ENCODE measurements at regions not wholly inside any gene's neighbourhood (a gene's known extent, or its start where the extent isn't known, plus 50 kb on each side); places are given as distances from the start of the nearest gene placed in this dataset.

- no peaks in the 10 kb centered on the region for H3K9me3 Mint-ChIP-seq
- ATAC-seq (ENCODE audit: low read depth in 2 of 2) (no peak), DNase-seq (no peak)
- Histone ChIP-seq H3K9me3 (ENCODE audit: control insufficient read depth in 2 of 2, low read length in 2 of 2) (no peaks in the 10 kb centered on the region), H3K36me3 (ENCODE audit: control insufficient read depth, insufficient read depth, low read length) (no peaks in the 10 kb centered on the region), H3K4me1 (ENCODE audit: control insufficient read depth, insufficient read depth, low read length, poor library complexity, severe bottlenecking) (peaks cover 5% of the 10 kb centered on the region), H3K4me3 (ENCODE audit: low read depth, low read length) (no peak overlapping the region), H3K27me3 (ENCODE audit: control insufficient read depth, insufficient read depth, low read length) (no peaks in the 10 kb centered on the region), H3K27ac (ENCODE audit: insufficient read depth, low read length, poor library complexity, severe bottlenecking) (no peak overlapping the region)
- peak overlapping the region in 1 of 3 donors; percentile 69 for H3K27ac Mint-ChIP-seq
- H3K36me3 Mint-ChIP-seq = no peaks in the 10 kb centered on the region
- H3K4me1 Mint-ChIP-seq = peaks cover 9 to 17% (median 10%) of the 10 kb centered on the region in 4 donors
- H3K4me3 Mint-ChIP-seq = peak overlapping the region in 1 of 4 donors; percentile 11
- no peaks in the 10 kb centered on the region for H3K27me3 Mint-ChIP-seq
Observed at GRCh38 chr2:207473931-207474235, 55.9 kb upstream of the CREB1 start.

GRCh38 chr2:207474863-207475485 lies 54.8 kb upstream of the CREB1 start:
- Mint-ChIP-seq H3K27ac (peak overlapping the region in 1 of 3 donors; percentile 5), H3K27me3 (no peaks in the 10 kb centered on the region), H3K4me3 (no peak overlapping the region), H3K9me3 (no peaks in the 10 kb centered on the region), H3K4me1 (peaks cover 16 to 24% (median 17%) of the 10 kb centered on the region in 4 donors), H3K36me3 (no peaks in the 10 kb centered on the region)
- H3K4me1 ChIP-seq (ENCODE audit: control insufficient read depth, insufficient read depth, low read length, poor library complexity, severe bottlenecking) = peaks cover 5% of the 10 kb centered on the region
- DNase-seq (peak; percentile 20 to 66 (median 57)), ATAC-seq (ENCODE audit: low read depth in 2 of 2) (peak; percentile 41 to 50)
- no peaks in the 10 kb centered on the region for H3K27me3 ChIP-seq (ENCODE audit: control insufficient read depth, insufficient read depth, low read length)
- peak overlapping the region; percentile 55 for H3K4me3 ChIP-seq (ENCODE audit: low read depth, low read length)
- no peak overlapping the region for H3K27ac ChIP-seq (ENCODE audit: insufficient read depth, low read length, poor library complexity, severe bottlenecking)
- H3K9me3 ChIP-seq (ENCODE audit: control insufficient read depth in 2 of 2, low read length in 2 of 2) = no peaks in the 10 kb centered on the region
- no peaks in the 10 kb centered on the region for H3K36me3 ChIP-seq (ENCODE audit: control insufficient read depth, insufficient read depth, low read length)

GRCh38 chr2:207475546-207475945 lies 54.2 kb upstream of the CREB1 start:
- Mint-ChIP-seq H3K27ac (no peak overlapping the region), H3K27me3 (no peaks in the 10 kb centered on the region), H3K9me3 (no peaks in the 10 kb centered on the region), H3K4me3 (no peak overlapping the region), H3K4me1 (peaks cover 16 to 27% (median 17%) of the 10 kb centered on the region in 4 donors), H3K36me3 (no peaks in the 10 kb centered on the region)
- Histone ChIP-seq H3K4me3 (ENCODE audit: low read depth, low read length) (no peak overlapping the region), H3K4me1 (ENCODE audit: control insufficient read depth, insufficient read depth, low read length, poor library complexity, severe bottlenecking) (peaks cover 5% of the 10 kb centered on the region), H3K36me3 (ENCODE audit: control insufficient read depth, insufficient read depth, low read length) (no peaks in the 10 kb centered on the region), H3K27me3 (ENCODE audit: control insufficient read depth, insufficient read depth, low read length) (no peaks in the 10 kb centered on the region), H3K27ac (ENCODE audit: insufficient read depth, low read length, poor library complexity, severe bottlenecking) (no peak overlapping the region), H3K9me3 (ENCODE audit: control insufficient read depth in 2 of 2, low read length in 2 of 2) (no peaks in the 10 kb centered on the region)
- ATAC-seq (ENCODE audit: low read depth in 2 of 2) (no peak), DNase-seq (no peak)

GRCh38 chr2:207477896-207478295 lies 51.9 kb upstream of the CREB1 start:
- Histone ChIP-seq H3K4me1 (ENCODE audit: control insufficient read depth, insufficient read depth, low read length, poor library complexity, severe bottlenecking) (peaks cover 5% of the 10 kb centered on the region), H3K27me3 (ENCODE audit: control insufficient read depth, insufficient read depth, low read length) (no peaks in the 10 kb centered on the region), H3K9me3 (ENCODE audit: control insufficient read depth in 2 of 2, low read length in 2 of 2) (no peaks in the 10 kb centered on the region), H3K36me3 (ENCODE audit: control insufficient read depth, insufficient read depth, low read length) (no peaks in the 10 kb centered on the region), H3K27ac (ENCODE audit: insufficient read depth, low read length, poor library complexity, severe bottlenecking) (no peak overlapping the region), H3K4me3 (ENCODE audit: low read depth, low read length) (no peak overlapping the region)
- no peak for DNase-seq
- H3K9me3 Mint-ChIP-seq = peaks cover 0 to 3% (median 0%) of the 10 kb centered on the region in 7 donors
- no peak overlapping the region for H3K27ac Mint-ChIP-seq
- H3K4me1 Mint-ChIP-seq = peaks cover 31 to 51% (median 34%) of the 10 kb centered on the region in 4 donors
- H3K4me3 Mint-ChIP-seq = no peak overlapping the region
- ATAC-seq (ENCODE audit: low read depth in 2 of 2) = no peak
- no peaks in the 10 kb centered on the region for H3K27me3 Mint-ChIP-seq
- no peaks in the 10 kb centered on the region for H3K36me3 Mint-ChIP-seq

GRCh38 chr2:207478572-207478971 lies 51.2 kb upstream of the CREB1 start:
- DNase-seq (no peak), ATAC-seq (ENCODE audit: low read depth in 2 of 2) (no peak)
- H3K4me1 ChIP-seq (ENCODE audit: control insufficient read depth, insufficient read depth, low read length, poor library complexity, severe bottlenecking) = peaks cover 5% of the 10 kb centered on the region
- H3K4me3 ChIP-seq (ENCODE audit: low read depth, low read length) = no peak overlapping the region
- H3K9me3 Mint-ChIP-seq = peaks cover 0 to 3% (median 0%) of the 10 kb centered on the region in 7 donors
- H3K27ac Mint-ChIP-seq = no peak overlapping the region
- no peaks in the 10 kb centered on the region for H3K27me3 Mint-ChIP-seq
- H3K4me3 Mint-ChIP-seq = no peak overlapping the region
- no peaks in the 10 kb centered on the region for H3K36me3 ChIP-seq (ENCODE audit: control insufficient read depth, insufficient read depth, low read length)
- H3K27me3 ChIP-seq (ENCODE audit: control insufficient read depth, insufficient read depth, low read length) = no peaks in the 10 kb centered on the region
- peaks cover 31 to 50% (median 39%) of the 10 kb centered on the region in 4 donors for H3K4me1 Mint-ChIP-seq
- no peak overlapping the region for H3K27ac ChIP-seq (ENCODE audit: insufficient read depth, low read length, poor library complexity, severe bottlenecking)
- H3K36me3 Mint-ChIP-seq = no peaks in the 10 kb centered on the region
- no peaks in the 10 kb centered on the region for H3K9me3 ChIP-seq (ENCODE audit: control insufficient read depth in 2 of 2, low read length in 2 of 2)

GRCh38 chr2:207479198-207479785 lies 50.5 kb upstream of the CREB1 start:
- Mint-ChIP-seq H3K27me3 (no peaks in the 10 kb centered on the region), H3K9me3 (peaks cover 0 to 3% (median 0%) of the 10 kb centered on the region in 7 donors), H3K4me1 (peaks cover 31 to 48% (median 41%) of the 10 kb centered on the region in 4 donors), H3K27ac (peak overlapping the region in 1 of 3 donors; percentile 12), H3K36me3 (no peaks in the 10 kb centered on the region), H3K4me3 (no peak overlapping the region)
- Histone ChIP-seq H3K4me3 (ENCODE audit: low read depth, low read length) (no peak overlapping the region), H3K27ac (ENCODE audit: insufficient read depth, low read length, poor library complexity, severe bottlenecking) (no peak overlapping the region), H3K4me1 (ENCODE audit: control insufficient read depth, insufficient read depth, low read length, poor library complexity, severe bottlenecking) (peaks cover 5% of the 10 kb centered on the region), H3K36me3 (ENCODE audit: control insufficient read depth, insufficient read depth, low read length) (no peaks in the 10 kb centered on the region), H3K27me3 (ENCODE audit: control insufficient read depth, insufficient read depth, low read length) (no peaks in the 10 kb centered on the region), H3K9me3 (ENCODE audit: control insufficient read depth in 2 of 2, low read length in 2 of 2) (no peaks in the 10 kb centered on the region)
- ATAC-seq (ENCODE audit: low read depth in 2 of 2) = no peak
- DNase-seq = no peak
